ENCODE measurements at regions not wholly inside any gene's neighbourhood (a gene's known extent, or its start where the extent isn't known, plus 50 kb on each side); places are given as distances from the start of the nearest gene placed in this dataset.

DNA sequence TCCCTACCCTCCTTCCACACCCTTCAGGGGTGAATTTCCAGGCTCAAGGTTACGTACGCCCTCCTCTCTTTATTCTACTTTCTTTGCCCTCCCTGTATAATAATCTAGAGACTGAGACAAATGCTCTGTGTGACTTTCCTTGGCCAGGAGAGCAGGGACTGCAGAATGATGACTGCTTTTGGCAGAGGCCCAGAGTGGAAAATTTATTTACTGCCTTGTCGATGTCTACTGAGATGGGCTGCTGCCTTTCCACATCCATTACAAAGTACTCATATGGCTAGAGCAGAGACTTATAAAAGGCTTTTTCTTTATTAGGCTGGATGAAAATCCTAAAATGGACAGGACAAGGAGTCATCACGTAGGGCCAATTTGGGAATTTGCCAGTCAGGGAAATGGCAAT is 576.2 kb downstream of the TUSC7 start:
- TF ChIP-seq POLR2AphosphoS5 (IDR thresholded peaks at IDR 0.05; ENCODE audit: low read depth, low read length): no peak
- TF ChIP-seq, protein P1, sequence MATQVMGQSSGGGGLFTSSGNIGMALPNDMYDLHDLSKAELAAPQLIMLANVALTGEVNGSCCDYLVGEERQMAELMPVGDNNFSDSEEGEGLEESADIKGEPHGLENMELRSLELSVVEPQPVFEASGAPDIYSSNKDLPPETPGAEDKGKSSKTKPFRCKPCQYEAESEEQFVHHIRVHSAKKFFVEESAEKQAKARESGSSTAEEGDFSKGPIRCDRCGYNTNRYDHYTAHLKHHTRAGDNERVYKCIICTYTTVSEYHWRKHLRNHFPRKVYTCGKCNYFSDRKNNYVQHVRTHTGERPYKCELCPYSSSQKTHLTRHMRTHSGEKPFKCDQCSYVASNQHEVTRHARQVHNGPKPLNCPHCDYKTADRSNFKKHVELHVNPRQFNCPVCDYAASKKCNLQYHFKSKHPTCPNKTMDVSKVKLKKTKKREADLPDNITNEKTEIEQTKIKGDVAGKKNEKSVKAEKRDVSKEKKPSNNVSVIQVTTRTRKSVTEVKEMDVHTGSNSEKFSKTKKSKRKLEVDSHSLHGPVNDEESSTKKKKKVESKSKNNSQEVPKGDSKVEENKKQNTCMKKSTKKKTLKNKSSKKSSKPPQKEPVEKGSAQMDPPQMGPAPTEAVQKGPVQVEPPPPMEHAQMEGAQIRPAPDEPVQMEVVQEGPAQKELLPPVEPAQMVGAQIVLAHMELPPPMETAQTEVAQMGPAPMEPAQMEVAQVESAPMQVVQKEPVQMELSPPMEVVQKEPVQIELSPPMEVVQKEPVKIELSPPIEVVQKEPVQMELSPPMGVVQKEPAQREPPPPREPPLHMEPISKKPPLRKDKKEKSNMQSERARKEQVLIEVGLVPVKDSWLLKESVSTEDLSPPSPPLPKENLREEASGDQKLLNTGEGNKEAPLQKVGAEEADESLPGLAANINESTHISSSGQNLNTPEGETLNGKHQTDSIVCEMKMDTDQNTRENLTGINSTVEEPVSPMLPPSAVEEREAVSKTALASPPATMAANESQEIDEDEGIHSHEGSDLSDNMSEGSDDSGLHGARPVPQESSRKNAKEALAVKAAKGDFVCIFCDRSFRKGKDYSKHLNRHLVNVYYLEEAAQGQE (IDR thresholded peaks at IDR 0.05; ENCODE audit: insufficient read depth in 1 of 2, low read depth in 2 of 2, low read length in 2 of 2): no peak
- TF ChIP-seq TAF1 (IDR thresholded peaks at IDR 0.05; ENCODE audit: borderline replicate concordance, insufficient read depth, low read length): no peak

Data from PFSK-1 (cell line).